ENCODE measurements at regions not wholly inside any gene's neighbourhood (a gene's known extent, or its start where the extent isn't known, plus 50 kb on each side); places are given as distances from the start of the nearest gene placed in this dataset.
A peak's percentile ranks its signal among the peaks of the same experiment; 100 is the strongest.

- DNase-seq: peak; percentile 52
These were observed 253.9 kb upstream of the KLHL29 start for GRCh38 chr2:23131066-23131575.

DNA sequence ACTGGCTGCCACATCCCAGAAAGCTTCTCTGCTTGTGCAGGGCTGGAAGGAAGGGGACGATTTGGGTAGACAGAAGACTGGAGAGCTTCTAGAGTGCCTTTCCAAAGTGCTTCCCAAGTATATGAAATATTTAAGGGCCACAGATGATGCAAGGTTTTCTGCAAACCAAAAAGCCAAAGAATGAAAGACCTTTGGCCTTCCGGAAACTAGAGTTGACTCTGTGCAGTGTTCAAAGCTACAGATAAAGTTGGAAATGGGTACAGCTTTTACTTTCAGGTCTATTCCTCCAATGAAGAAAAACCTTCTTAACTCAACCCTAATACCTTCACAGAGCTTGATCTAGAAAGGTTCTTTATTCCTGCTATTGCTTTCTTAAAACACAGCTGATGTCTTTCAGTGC is 253.0 kb upstream of the KLHL29 start:
- DNase-seq: no peak

- no peak for DNase-seq
These were observed 252.0 kb upstream of the KLHL29 start for GRCh38 chr2:23132823-23133595.

- no peak for DNase-seq
These were observed 250.3 kb upstream of the KLHL29 start for GRCh38 chr2:23134726-23135125.

DNA sequence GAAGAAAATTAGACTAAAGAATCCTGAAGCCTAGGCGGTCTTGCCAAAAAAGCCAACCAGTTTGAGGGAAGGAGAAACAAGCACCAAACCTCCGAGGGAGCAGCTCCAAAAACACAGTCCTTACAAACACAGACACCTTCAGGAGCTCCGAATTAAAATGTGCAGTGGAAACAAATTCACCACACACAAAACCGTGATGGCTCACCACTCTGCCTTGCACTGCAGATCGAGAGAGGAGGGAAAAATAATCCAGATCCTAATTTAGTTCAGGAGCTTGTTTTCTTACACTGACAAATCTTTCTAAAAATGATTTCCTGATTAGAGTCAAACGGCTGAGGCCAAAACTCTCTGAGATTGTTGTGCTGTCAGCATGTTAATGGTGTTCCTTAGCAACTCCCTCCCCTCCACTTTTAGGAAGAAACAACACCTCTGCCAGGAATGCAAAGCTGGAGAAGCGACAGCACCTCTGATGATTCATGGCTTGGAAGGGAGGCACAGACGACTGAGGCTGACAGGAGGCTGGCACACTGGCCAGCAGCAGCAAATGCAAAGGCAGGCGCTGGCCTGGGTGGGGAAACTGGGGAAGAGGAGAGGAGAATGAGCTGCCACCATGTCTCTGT is 249.4 kb upstream of the KLHL29 start:
- DNase-seq: no peak

- DNase-seq: no peak
These were observed 247.8 kb upstream of the KLHL29 start for GRCh38 chr2:23137166-23137565.

DNA sequence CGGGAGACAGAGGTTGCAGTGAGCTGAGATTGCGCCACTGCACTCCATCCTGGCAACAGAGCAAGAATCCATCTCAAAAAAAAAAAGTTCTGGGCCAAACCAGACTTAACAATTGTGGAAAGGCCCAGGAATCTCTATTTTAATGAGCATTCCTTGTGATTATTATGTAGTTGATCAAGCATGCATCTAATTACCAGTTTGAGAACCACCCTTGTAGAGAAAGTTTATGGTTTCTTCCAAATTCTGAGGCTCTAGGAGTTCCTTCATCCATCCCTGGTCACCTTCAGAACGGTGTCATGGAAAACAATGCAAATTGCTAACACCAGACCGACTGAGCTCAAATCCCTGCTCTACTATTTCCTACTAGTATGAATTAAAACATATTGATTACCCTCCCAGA is 246.3 kb upstream of the KLHL29 start:
- DNase-seq: no peak

GRCh38 chr2:23145460-23145859 is 239.5 kb upstream of the KLHL29 start:
- no peak for DNase-seq

DNA sequence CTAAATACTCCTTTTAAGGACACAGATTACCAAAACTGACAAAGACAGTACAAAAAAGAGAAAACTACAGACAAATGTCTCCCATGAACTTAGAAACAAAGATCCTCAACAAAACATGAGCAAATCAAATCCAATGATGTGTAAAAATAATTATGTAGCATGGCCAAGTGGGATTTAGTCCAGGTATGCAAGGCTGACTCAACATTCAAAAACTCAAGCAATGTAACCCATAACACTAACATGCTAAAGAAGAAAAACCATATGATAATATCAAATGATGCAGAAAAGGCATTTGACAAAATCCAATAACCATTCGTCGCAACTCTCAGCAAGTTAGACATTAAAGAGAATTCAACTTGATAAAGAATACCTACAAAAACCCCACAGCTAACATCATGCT is 239.0 kb upstream of the KLHL29 start:
- no peak for DNase-seq

- DNase-seq: no peak
These were observed 236.6 kb upstream of the KLHL29 start for GRCh38 chr2:23148342-23148741.

- no peak for DNase-seq
These were observed 235.2 kb upstream of the KLHL29 start for GRCh38 chr2:23149777-23150176.

GRCh38 chr2:23153484-23153883 is 231.5 kb upstream of the KLHL29 start:
- no peak for DNase-seq

DNA sequence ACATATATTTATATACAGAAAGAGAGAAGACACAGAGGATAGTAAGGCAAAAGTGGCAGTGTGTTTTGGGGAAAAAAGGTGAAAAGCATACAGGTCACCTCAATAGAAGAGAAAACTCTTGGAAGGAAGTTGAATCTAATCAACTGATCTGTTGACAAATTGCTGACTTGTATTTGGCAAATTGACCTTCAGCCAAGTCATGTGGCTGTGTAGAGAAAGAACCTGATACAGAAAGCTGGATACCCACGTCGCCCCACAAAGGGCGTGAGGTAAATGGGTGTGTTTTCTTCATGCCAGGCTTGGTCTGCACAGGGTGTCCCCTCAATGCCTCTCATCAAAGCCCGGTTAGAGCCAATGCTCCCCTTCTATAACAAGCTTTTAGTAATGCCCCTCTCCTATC is 230.0 kb upstream of the KLHL29 start:
- no peak for DNase-seq

DNA sequence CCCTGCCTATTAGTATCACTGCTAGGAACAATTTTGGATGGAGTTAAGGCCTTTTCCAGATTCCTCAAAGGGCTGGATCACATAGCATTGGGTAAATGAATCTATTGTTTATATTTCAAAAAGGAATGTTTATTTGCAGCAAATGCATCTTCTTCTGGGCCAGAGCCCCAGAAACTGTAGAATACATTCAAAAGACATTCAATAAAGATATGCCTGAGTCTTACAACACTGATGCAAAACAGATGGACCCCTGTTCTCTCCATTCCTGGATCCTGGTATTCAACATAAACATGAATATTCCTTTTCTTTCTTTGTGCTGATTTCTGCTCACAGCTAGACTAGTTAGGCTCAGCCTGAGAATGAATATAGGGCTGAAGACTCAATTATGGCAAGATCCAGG is 227.2 kb upstream of the KLHL29 start:
- DNase-seq: no peak

DNA sequence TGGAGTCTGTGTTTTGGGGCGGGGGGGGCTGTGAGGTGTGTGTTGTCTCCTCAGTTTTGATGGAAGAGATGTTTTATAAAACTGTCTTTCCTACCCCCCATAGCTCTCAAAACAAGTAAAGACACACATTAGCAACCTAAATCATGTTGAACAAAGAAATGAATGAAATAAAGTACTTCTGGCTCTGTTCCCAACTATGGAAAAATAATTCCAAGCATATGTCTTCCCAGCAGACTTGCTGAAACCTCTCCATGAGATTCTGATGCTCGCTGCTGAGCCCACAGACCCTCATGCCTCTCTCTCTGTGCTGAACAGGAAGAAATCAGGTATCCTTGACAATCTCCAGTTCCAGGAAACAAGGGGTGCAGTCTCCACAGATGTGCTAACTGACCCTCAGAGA is 226.7 kb upstream of the KLHL29 start:
- DNase-seq: no peak

GRCh38 chr2:23159746-23160405 is 225.1 kb upstream of the KLHL29 start:
- no peak for DNase-seq

- DNase-seq: no peak
These were observed 220.8 kb upstream of the KLHL29 start for GRCh38 chr2:23164173-23164572.

GRCh38 chr2:23169896-23170295 is 215.1 kb upstream of the KLHL29 start:
- DNase-seq: no peak

- DNase-seq: no peak
These were observed 213.9 kb upstream of the KLHL29 start for GRCh38 chr2:23171108-23171507.

DNA sequence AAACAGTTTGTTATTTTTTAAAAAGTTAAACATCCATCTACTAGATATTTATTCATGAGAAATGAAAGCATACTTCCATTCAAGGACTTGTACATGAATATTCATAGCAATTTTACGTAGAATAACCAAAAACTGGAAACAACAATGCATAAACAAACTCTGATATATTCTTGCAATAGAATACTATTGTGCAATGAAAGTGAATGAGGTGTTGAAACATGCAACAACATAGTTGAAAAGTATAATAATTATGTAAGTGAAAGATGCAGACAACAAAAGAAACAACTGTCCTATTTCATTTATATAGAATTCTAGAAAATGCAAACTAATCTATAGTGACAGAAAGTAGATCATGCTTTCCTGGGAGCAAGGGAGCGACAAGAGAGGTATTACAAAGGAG is 206.6 kb upstream of the KLHL29 start:
- no peak for DNase-seq

DNA sequence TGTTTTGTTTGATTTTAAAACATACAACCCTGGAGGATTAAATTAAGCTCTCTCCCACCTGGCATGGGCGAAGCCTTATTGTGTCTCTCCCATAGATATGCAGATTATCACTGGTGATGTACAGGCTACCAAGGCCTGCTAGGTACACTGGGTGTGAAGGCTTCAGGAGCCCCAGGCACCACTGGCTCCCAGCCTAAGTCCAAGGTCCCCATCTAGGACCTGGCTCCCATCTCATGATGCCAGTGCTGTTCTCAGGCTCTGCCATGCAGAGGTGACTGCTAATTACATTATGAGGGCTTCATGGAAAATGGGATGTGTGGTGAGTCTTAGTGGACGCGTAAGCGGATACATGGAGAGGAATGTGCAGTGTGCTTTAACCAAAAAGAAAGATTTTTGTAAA is 201.2 kb upstream of the KLHL29 start:
- peak; percentile 32 for DNase-seq

DNA sequence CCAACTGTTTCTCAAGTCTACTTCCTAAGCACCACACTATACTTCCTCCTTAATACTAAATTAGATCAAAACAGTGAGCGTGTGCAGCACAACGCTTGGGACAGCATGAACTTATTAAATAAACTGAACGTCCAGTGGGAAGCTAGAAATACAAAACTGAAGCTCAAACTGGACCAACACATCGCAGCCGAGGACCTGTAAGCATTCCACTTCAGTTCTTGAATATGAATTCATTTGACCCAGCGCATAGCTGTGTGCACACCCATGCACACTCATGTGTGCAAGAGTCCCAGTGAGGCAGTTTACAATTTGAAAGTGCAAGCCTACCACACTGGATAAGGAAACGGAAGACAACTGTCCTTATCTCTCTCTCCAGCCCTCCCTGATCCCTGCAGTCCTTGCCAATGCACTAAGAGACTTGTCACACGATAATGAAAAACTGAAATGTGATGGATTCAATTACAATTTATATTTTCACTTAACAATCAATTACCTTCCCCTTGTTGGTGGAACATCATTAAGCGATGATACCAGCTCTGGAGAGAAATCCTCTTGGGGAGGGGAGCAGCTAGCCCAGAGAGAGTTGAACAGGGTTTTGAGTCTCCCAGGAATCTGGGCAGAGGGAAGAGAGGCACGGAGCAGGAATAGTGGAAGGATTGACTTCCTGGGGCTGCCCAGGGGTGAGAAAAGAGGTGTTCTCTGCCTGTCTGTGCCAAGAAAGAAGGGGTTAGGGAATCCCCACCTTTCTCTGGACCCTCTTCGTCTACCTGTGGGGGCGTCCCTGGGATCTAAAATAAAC is 186.5 kb upstream of the KLHL29 start:
- no peak for DNase-seq
